ENCODE measurements at regions not wholly inside any gene's neighbourhood (a gene's known extent, or its start where the extent isn't known, plus 50 kb on each side); places are given as distances from the start of the nearest gene placed in this dataset.

- TF ChIP-seq NKRF (conservative IDR thresholded peaks at IDR 0.05), result no peak
- no peak for TF ChIP-seq RFX5 (IDR thresholded peaks at IDR 0.05; ENCODE audit: low read depth, low read length)
- TF ChIP-seq NFYA (IDR thresholded peaks at IDR 0.05; ENCODE audit: borderline replicate concordance, low read depth, low read length), result no peak
- no peak for TF ChIP-seq ASH2L (IDR thresholded peaks at IDR 0.05; ENCODE audit: borderline replicate concordance, low read depth)
- no peak for TF ChIP-seq YY1 (IDR thresholded peaks at IDR 0.05; ENCODE audit: low read depth, low read length)
- no peak for TF ChIP-seq ZNF207 (IDR thresholded peaks at IDR 0.05; ENCODE audit: borderline replicate concordance)
- no peak for TF ChIP-seq DPF2 (IDR thresholded peaks at IDR 0.05)
- no peak for TF ChIP-seq MYB (IDR thresholded peaks at IDR 0.05; ENCODE audit: borderline replicate concordance, low read depth, low read length)
These were observed 56.5 kb upstream of the BACH1 start (continued) for GRCh38 chr21:29242201-29242600.

GRCh38 chr21:29243188-29243587 lies 55.5 kb upstream of the BACH1 start:
- Histone ChIP-seq H3K4me2 (ENCODE audit: control insufficient read depth, insufficient read depth) (no peak overlapping the region), H3K27me3 (replicated peaks in 1 of 2; ENCODE audit: control insufficient read depth in 2 of 2, insufficient read depth in 2 of 2, low read length in 1 of 2) (no peaks in the 10 kb centered on the region), H3K9ac (ENCODE audit: control insufficient read depth, insufficient read depth, low read length) (no peak overlapping the region), H3K4me3 (no peak overlapping the region), H4K20me1 (ENCODE audit: control insufficient read depth, insufficient read depth) (no peaks in the 10 kb centered on the region), H2AFZ (ENCODE audit: control insufficient read depth, low read depth, low read length) (no peak overlapping the region), H3K79me2 (ENCODE audit: control insufficient read depth, insufficient read depth, low read length) (no peaks in the 10 kb centered on the region), H3K4me1 (ENCODE audit: control insufficient read depth, insufficient read depth, low read length) (peaks cover 19% of the 10 kb centered on the region), H3K36me3 (ENCODE audit: control insufficient read depth in 2 of 2, insufficient read depth in 2 of 2, low read length in 1 of 2) (no peaks in the 10 kb centered on the region), H3K27ac (ENCODE audit: control insufficient read depth, insufficient read depth) (no peak overlapping the region), H3K9me3 (replicated peaks; ENCODE audit: control insufficient read depth, insufficient read depth, low read length) (no peaks in the 10 kb centered on the region; the same call in 2 of the 3 replicates)
- intact Hi-C loops (cut with micrococcal nuclease; ENCODE audit: unreplicated experiment) (no loop called here), in situ Hi-C loops (cut with MboI) (no loop called here)
- no peak for FAIRE-seq
- DNase-seq (ENCODE audit: low read depth, low spot score), result no peak
- POLR2A ChIA-PET, result interaction anchor here (1.4 kb wide), 1 partner anchor 9 kb away, joined by 4 read pairs; no protein-coding TSS in a partner anchor
- SMC1A ChIA-PET (ENCODE audit: uncharacterized antibody, unreplicated experiment), result interaction anchor here (0.6 to 2.2 kb wide), 6 partner anchors 12 to 105 kb away, joined by 3 to 7 read pairs (median 4); partner anchors contain the start of gene BACH1
- no peak for ATAC-seq
- TF ChIP-seq CTCF (IDR thresholded peaks at IDR 0.05 in 2 of 3, conservative IDR thresholded peaks at IDR 0.05 in 1 of 3; ENCODE audit: control insufficient read depth in 2 of 3, extremely low read depth in 1 of 3, insufficient read depth in 1 of 3, low read depth in 3 of 3, low read length in 3 of 3) (no peak), YY1 (IDR thresholded peaks at IDR 0.05; ENCODE audit: low read depth, low read length) (no peak), DPF2 (IDR thresholded peaks at IDR 0.05) (no peak), JUNB (IDR thresholded peaks at IDR 0.05) (no peak), PBX3 (IDR thresholded peaks at IDR 0.05; ENCODE audit: insufficient replicate concordance, low read depth, low read length) (no peak), FOXM1 (IDR thresholded peaks at IDR 0.05; ENCODE audit: low read depth, low read length) (no peak), ZZZ3 (IDR thresholded peaks at IDR 0.05; ENCODE audit: control insufficient read depth, insufficient read length, low read depth) (no peak), SMC3 (IDR thresholded peaks at IDR 0.05; ENCODE audit: borderline replicate concordance, low read length) (no peak), SUZ12 (IDR thresholded peaks at IDR 0.05; ENCODE audit: unreplicated experiment) (no peak), ZNF207 (IDR thresholded peaks at IDR 0.05; ENCODE audit: borderline replicate concordance) (no peak)
- BruUV-seq (replicated peaks), result no TSS peak
- CTCF ChIA-PET, result interaction anchor here (0.6 to 1.6 kb wide), 4 partner anchors 10 to 348 kb away, joined by 3 to 4 read pairs (median 4); no protein-coding TSS in a partner anchor
- RAD21 ChIA-PET (ENCODE audit: unreplicated experiment), result no interaction called here
- WGBS (ENCODE audit: insufficient coverage, insufficient replicate concordance, low lambda C conversion rate, missing lambda C conversion rate), result 100% methylated on average over 1 of the region's 1 CpG

Measured in GM12878 (cell line).